Naive B cell (primary cell): ENCODE measurements at regions not wholly inside any gene's neighbourhood (a gene's known extent, or its start where the extent isn't known, plus 50 kb on each side); places are given as distances from the start of the nearest gene placed in this dataset.

Experiments
- ATAC-seq, 2 donors: fragments of 150-1000 bp; cut with Tn5 transposase; 2 replicates each; pipeline ENCODE4 v1.10.0; 2021; ENCODE audit warnings: low read depth in 2 of 2, mild to moderate bottlenecking in 2 of 2, moderate library complexity in 2 of 2
- DNase-seq: peaks from one replicate; pipeline ENCODE4 v3.0.0; 2022
- H3K27ac Mint-ChIP-seq, 6 donors: one replicate each; pipeline ENCODE4 v1.8.0; 2020 to 2022; ENCODE audit warnings: mild to moderate bottlenecking in 6 of 6, mixed read lengths in 6 of 6, moderate library complexity in 5 of 6, inconsistent platforms in 2 of 6
- H3K27me3 Mint-ChIP-seq, 3 donors: one replicate each; pipeline ENCODE4 v1.8.0; 2021 to 2022; ENCODE audit warnings: mixed read lengths in 3 of 3, mild to moderate bottlenecking in 1 of 3
- H3K36me3 Mint-ChIP-seq, 2 donors: one replicate each; pipeline ENCODE4 v1.8.0; 2020 to 2022; ENCODE audit warnings: mixed read lengths in 2 of 2, inconsistent platforms in 1 of 2, mild to moderate bottlenecking in 1 of 2
- H3K4me1 Mint-ChIP-seq, 3 donors: one replicate each; pipeline ENCODE4 v1.8.0; 2020 to 2022; ENCODE audit warnings: mixed read lengths in 3 of 3, inconsistent platforms in 1 of 3, mild to moderate bottlenecking in 1 of 3, moderate library complexity in 1 of 3
- H3K4me3 Mint-ChIP-seq, 8 donors: one replicate each; pipeline ENCODE4 v1.8.0; 2020 to 2022; ENCODE audit warnings: mild to moderate bottlenecking in 8 of 8, mixed read lengths in 8 of 8, moderate library complexity in 8 of 8, inconsistent platforms in 2 of 8
- H3K9me3 Mint-ChIP-seq, 7 donors: one replicate each; pipeline ENCODE4 v1.8.0; 2020 to 2022; ENCODE audit warnings: mixed read lengths in 7 of 7, mild to moderate bottlenecking in 5 of 7, inconsistent platforms in 2 of 7, moderate library complexity in 1 of 7

DNA sequence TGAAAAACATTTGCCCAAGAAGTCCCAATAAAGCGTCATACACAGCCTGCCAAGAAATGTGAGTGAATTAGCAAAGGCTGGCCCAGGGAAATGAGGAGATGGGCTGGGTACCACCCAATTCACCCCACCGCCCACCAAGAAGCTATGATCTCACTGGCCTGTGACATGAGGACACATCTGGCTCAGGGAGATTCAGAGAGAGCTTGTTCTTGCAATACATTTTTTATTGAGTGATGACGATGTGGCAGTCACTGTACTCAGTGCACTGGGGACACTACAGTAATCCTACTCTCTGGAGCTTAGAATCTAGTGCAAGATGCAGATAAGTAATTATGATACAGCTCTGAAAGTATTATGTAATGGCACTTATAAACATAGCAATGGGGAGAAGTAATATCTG lies 64.6 kb upstream of the IGFBP2 start:
- H3K4me1 Mint-ChIP-seq: no peaks in the 10 kb centered on the region
- no peak for ATAC-seq

DNA sequence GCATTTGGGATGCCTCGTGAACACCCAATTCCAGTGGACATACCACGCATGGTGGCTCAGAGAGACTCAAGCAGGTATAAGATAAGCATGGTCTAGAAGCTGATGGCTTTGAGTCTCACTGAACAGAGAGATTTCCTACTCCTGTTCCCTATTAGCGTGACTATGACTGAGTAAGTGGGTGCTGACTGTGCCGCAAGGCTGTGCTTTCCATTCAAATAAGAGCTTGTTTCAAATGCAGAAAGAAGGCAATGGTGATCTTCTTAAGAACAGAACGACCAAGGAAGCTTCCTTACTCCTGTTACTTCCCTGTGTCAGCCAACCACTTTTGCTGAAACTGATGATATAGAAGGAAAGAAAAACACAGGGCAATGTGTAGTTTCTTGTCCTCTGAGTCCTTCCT lies 63.5 kb upstream of the IGFBP2 start:
- peaks cover 25 to 40% (median 33%) of the 10 kb centered on the region in 3 donors for H3K27me3 Mint-ChIP-seq

More for the DNA sequence above, 64.6 kb upstream of the IGFBP2 start:
- H3K36me3 Mint-ChIP-seq: peaks cover 0 to 4% of the 10 kb centered on the region in 2 donors
- no peak overlapping the region for H3K27ac Mint-ChIP-seq
- DNase-seq: no peak
- H3K9me3 Mint-ChIP-seq: peaks cover 0 to 25% (median 8%) of the 10 kb centered on the region in 7 donors
- H3K27me3 Mint-ChIP-seq: peaks cover 25 to 41% (median 33%) of the 10 kb centered on the region in 3 donors
- no peak overlapping the region for H3K4me3 Mint-ChIP-seq

DNA sequence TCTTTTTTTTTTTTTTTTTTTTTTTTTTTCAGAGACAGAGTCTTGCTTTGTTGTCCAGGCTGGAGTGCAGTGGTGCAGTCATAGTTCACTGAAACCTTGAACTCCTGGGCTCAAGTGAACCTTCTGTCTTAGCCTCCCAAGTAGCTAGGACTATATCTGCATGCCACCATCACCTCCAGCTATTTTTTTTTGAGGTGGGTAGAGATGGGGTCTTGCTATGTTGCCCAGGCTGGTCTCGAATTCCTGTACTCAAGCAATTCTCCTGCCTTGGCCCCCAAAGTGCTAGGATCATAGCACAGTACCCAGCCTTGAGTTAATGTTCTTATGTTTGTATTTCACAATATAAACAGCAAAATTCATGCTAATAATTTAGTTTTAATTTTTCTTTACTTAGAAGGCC lies 62.9 kb upstream of the IGFBP2 start:
- H3K27ac Mint-ChIP-seq: no peak overlapping the region
- H3K36me3 Mint-ChIP-seq: peaks cover 0 to 2% of the 10 kb centered on the region in 2 donors
- no peak overlapping the region for H3K4me3 Mint-ChIP-seq
- no peak for DNase-seq
- peaks cover 2 to 20% (median 8%) of the 10 kb centered on the region in 7 donors for H3K9me3 Mint-ChIP-seq
- H3K27me3 Mint-ChIP-seq: peaks cover 28 to 37% (median 35%) of the 10 kb centered on the region in 3 donors
- ATAC-seq: no peak
- no peaks in the 10 kb centered on the region for H3K4me1 Mint-ChIP-seq

More for the DNA sequence above, 63.5 kb upstream of the IGFBP2 start:
- H3K27ac Mint-ChIP-seq: no peak overlapping the region
- no peaks in the 10 kb centered on the region for H3K4me1 Mint-ChIP-seq
- DNase-seq: no peak
- H3K4me3 Mint-ChIP-seq: no peak overlapping the region
- H3K9me3 Mint-ChIP-seq: peaks cover 0 to 20% (median 8%) of the 10 kb centered on the region in 7 donors
- peaks cover 0 to 4% of the 10 kb centered on the region in 2 donors for H3K36me3 Mint-ChIP-seq
- ATAC-seq: no peak

DNA sequence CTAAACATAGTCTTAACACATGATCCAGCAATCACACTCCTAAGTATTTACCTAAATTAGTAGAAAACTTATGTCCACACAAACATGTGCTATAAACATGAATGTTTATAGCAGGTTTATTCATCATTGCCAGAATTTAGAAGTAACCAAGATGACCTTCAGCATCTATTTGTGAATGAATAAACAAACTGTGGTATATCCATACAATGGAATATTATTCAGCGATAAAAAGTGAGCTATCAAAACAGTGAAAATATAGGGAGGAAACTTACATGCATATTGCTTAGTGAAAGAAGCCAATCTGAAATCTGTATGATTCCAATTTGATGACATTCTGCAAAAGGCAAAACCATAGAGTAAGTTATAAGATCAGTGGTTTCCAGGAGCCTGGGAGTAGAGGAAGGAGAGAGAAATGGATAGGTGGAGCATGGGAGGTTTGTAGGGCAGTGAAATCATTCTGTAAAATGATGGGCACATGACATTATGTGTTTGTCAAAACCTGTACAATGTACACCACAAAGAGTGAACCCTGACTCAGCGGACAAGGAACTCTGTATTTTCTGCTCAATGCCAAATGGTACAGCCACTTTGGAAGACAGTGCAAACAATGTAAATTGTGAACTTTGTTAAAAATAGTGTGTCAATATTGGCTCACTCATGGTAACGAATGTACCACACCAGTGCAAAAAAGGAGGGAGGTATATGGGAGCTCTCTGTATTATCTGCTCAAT lies 61.9 kb upstream of the IGFBP2 start:
- Mint-ChIP-seq H3K4me3 (no peak overlapping the region), H3K4me1 (no peaks in the 10 kb centered on the region), H3K36me3 (no peaks in the 10 kb centered on the region), H3K27ac (no peak overlapping the region), H3K27me3 (peaks cover 25 to 33% (median 27%) of the 10 kb centered on the region in 3 donors), H3K9me3 (peaks cover 4 to 20% (median 8%) of the 10 kb centered on the region in 7 donors)
- DNase-seq (no peak), ATAC-seq (no peak)

DNA sequence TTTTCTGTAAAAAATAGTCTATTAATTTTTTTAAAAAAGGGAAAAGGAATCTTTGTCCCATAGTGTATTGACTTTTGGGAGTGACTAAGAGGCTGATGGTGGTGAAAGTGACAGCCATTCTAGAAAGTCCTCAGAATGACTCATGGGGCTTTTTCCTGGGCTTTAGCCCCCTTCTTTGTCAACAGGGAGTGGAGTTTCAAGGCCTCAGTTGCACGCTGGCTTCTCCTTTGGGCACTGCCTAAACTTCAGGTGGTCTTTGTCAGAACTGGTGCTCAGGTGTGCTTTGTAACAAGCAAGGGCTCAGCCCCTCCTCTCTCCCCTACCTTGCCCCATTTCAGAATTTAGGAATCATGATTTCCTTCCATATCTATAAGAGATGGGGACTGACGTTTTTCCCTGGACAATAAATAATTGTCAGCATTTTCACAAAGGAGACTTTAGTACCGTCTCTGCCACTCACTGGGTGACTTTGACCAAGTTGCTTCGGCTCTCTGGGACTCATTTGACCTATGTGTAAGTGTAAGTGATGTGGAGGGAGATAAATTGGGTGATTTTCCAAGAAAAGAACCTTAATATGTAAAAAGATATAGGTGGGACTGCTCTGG lies 61.2 kb upstream of the IGFBP2 start:
- peaks cover 4 to 20% (median 8%) of the 10 kb centered on the region in 7 donors for H3K9me3 Mint-ChIP-seq
- no peaks in the 10 kb centered on the region for H3K36me3 Mint-ChIP-seq
- H3K4me1 Mint-ChIP-seq: no peaks in the 10 kb centered on the region
- H3K27me3 Mint-ChIP-seq: peaks cover 22 to 33% (median 24%) of the 10 kb centered on the region in 3 donors
- no peak for DNase-seq
- ATAC-seq: no peak
- H3K4me3 Mint-ChIP-seq: no peak overlapping the region
- no peak overlapping the region for H3K27ac Mint-ChIP-seq

DNA sequence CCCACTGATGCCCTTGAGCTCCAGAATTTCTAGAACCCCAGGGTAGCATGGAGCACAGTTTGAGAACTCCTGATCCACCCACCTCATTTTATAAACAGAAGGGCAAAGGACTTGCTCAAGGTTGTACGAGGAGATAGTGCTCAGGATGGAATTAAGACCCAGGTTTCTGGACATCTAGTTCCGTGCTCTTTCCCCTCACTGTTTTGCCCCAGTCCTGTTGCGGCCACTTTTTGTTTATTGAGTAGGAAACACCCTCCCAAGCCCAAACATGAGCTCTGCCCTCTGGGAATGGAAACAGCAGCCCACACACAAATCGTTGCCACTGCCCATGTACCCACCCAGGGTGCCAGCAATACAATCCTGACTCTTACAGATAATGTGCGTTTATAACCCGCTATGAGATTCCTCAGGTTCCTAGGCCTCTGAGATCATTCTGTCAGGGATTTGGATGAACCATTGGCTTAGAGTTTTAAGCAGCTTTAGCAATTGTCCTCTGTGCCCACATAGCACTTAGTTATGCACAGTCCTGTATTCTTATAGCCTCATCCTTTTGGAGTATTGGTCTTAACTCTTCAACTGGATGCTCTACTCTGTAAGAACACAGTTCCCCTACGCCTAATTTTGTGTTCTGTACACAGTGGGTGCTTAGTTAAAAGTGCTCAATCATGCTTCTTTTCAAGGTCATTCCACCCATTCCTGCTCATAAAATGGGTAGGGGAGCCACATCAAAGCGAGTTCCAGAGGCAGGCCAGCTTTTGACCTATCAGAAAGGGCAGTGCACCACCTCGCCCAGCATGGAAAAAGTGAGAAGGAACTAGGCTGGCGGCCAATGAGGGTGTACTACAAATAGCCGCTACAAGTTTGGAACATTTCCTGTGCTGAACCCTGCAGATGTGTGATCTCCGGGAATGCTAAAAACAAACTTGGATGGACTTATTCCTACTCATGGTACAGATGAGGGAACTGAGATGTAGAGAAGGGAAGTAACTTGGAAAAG lies 60.3 kb upstream of the IGFBP2 start:
- peak overlapping the region in 1 of 6 donors; percentile 75 for H3K27ac Mint-ChIP-seq
- peaks cover 4 to 20% (median 8%) of the 10 kb centered on the region in 7 donors for H3K9me3 Mint-ChIP-seq
- no peak for ATAC-seq
- no peak overlapping the region for H3K4me3 Mint-ChIP-seq
- H3K4me1 Mint-ChIP-seq: no peaks in the 10 kb centered on the region
- no peaks in the 10 kb centered on the region for H3K36me3 Mint-ChIP-seq
- H3K27me3 Mint-ChIP-seq: peaks cover 20 to 35% (median 22%) of the 10 kb centered on the region in 3 donors
- DNase-seq: no peak

DNA sequence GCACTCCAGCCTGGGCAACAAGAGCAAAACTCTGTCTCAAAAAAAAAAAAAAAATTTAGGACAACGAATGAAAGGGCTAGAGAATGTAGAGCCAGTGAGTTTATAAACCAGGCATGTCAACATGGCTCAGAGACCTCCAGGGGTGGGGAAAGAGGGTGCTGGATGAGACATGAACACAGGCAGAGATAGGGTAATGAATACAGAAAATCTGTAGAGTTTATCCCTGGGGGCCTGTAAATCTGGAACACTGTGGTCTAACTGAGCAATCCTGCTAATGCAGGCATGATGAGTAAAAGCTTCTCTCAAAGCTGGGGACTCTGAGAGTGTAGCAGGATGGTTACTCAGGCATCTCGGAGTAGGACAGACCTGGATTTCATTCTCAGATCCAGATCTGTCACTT lies 59.2 kb upstream of the IGFBP2 start:
- Mint-ChIP-seq H3K27ac (no peak overlapping the region), H3K9me3 (peaks cover 4 to 20% (median 8%) of the 10 kb centered on the region in 7 donors), H3K4me1 (no peaks in the 10 kb centered on the region), H3K27me3 (peaks cover 26 to 36% (median 27%) of the 10 kb centered on the region in 3 donors), H3K36me3 (no peaks in the 10 kb centered on the region), H3K4me3 (no peak overlapping the region)
- no peak for ATAC-seq
- no peak for DNase-seq

DNA sequence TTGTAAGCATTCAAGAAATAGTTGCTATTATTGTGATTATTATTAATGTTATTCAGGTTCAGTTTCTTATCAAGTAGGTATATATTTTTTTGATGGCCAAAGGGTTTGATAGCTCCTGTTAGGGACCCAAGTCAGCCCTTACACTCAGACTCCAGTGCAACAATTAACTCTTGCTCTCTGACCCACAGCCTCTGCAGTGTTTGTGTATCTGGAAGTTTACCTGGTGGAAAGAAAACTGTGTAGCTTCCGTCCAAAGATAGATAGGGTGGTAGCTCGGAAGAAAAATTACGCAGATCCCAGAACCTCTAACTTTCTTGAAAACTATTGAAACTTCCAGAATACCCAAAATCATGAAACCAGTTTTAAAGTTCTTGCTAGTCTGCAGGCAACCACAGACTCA lies 58.6 kb upstream of the IGFBP2 start:
- no peaks in the 10 kb centered on the region for H3K36me3 Mint-ChIP-seq
- peaks cover 4 to 15% (median 8%) of the 10 kb centered on the region in 7 donors for H3K9me3 Mint-ChIP-seq
- H3K27me3 Mint-ChIP-seq: peaks cover 22 to 31% (median 26%) of the 10 kb centered on the region in 3 donors
- ATAC-seq (no peak), DNase-seq (no peak)
- H3K27ac Mint-ChIP-seq: no peak overlapping the region
- H3K4me1 Mint-ChIP-seq: no peaks in the 10 kb centered on the region
- no peak overlapping the region for H3K4me3 Mint-ChIP-seq

DNA sequence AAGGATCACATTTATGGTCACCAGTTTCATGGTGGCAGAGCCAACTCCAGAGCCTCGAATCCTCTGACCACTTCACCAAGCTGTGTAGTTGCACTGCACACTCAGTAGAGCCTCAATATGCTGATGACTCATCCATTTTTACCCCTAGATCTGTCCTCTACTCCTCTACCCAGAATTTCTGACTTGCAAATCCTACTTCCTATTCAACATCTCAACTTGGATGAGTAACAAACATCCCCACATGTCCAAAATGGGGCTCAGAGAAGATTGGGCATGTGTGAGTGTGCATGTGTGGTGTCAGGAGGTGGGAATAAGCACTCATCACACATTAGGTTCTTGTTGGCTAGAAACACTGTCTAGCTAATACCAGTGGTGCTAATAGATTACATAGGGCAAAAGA lies 57.8 kb upstream of the IGFBP2 start:
- peaks cover 4 to 15% (median 8%) of the 10 kb centered on the region in 7 donors for H3K9me3 Mint-ChIP-seq
- no peaks in the 10 kb centered on the region for H3K36me3 Mint-ChIP-seq
- peaks cover 22 to 36% (median 34%) of the 10 kb centered on the region in 3 donors for H3K27me3 Mint-ChIP-seq
- H3K4me3 Mint-ChIP-seq: no peak overlapping the region
- H3K27ac Mint-ChIP-seq: no peak overlapping the region
- ATAC-seq (no peak), DNase-seq (no peak)
- H3K4me1 Mint-ChIP-seq: no peaks in the 10 kb centered on the region

DNA sequence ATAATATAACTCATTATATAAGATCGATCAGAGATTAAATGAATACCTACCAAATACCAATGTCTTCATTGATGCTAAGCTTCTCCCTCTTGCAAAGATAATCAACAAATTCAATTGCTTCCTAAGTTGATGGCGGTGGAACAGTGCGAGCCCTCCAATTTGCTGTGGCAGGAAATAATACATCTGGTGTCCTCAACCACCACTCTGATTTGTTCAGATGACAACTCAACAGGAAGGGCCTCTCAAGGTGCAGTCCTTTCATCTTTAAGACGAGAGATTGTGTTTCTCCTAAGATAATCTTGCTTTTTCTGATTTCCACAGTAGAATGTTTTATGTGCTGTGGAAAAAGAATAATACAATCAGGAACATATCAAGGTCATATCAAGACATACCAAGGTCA lies 56.6 kb upstream of the IGFBP2 start:
- Mint-ChIP-seq H3K27me3 (peaks cover 16 to 44% (median 40%) of the 10 kb centered on the region in 3 donors), H3K36me3 (no peaks in the 10 kb centered on the region), H3K9me3 (peaks cover 0 to 6% (median 3%) of the 10 kb centered on the region in 7 donors), H3K4me3 (no peak overlapping the region), H3K4me1 (no peaks in the 10 kb centered on the region), H3K27ac (no peak overlapping the region)
- DNase-seq: no peak
- no peak for ATAC-seq

DNA sequence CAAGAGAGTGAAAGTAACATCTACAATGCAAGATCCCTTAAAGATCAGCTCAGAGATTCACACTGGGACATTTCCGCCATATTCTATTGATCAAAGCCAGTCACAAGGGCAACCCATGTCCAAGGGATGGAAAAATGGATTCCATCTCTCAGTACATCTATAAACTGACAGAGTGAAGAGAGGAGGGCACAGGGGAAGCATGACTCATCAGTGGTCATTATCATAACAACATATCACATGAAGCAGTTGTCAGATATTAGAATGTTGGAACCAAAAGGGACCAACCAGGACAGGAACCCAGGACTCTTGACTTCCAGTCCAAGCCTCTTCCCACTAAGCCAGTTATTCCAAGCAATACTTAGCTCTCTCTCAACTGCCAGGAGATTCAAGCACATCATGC lies 54.9 kb upstream of the IGFBP2 start:
- DNase-seq (no peak), ATAC-seq (no peak)
- H3K36me3 Mint-ChIP-seq: peaks cover 0 to 6% of the 10 kb centered on the region in 2 donors
- peaks cover 0 to 10% (median 0%) of the 10 kb centered on the region in 7 donors for H3K9me3 Mint-ChIP-seq
- H3K4me3 Mint-ChIP-seq: no peak overlapping the region
- no peaks in the 10 kb centered on the region for H3K4me1 Mint-ChIP-seq
- peaks cover 22 to 58% (median 51%) of the 10 kb centered on the region in 3 donors for H3K27me3 Mint-ChIP-seq
- no peak overlapping the region for H3K27ac Mint-ChIP-seq

DNA sequence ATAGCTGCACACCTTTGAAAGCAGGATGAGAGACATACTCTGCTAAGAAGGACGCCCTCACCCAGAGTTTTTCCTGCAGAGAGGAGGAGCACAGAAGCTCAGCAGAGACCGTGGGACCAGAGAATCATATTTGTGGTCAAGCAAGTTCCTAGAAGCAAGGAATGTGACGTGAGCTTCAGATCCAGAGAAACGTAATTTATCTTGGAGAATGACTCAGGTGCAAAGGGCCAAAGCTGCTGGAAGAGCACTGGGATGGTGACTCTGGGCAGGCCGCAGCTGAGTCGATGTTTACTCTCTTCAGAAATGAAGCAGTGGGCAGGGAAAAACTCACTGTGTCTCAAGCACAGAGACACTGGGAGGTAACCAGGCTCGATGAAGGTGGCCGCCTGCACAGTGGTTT lies 50.1 kb upstream of the IGFBP2 start:
- Mint-ChIP-seq H3K9me3 (peaks cover 0 to 8% (median 6%) of the 10 kb centered on the region in 7 donors), H3K4me1 (peaks cover 0 to 4% (median 4%) of the 10 kb centered on the region in 3 donors), H3K27me3 (peaks cover 41 to 53% (median 48%) of the 10 kb centered on the region in 3 donors), H3K27ac (no peak overlapping the region), H3K4me3 (peak overlapping the region in 1 of 8 donors; percentile 45), H3K36me3 (peaks cover 0 to 16% of the 10 kb centered on the region in 2 donors)
- no peak for ATAC-seq
- DNase-seq: no peak
